UCSD-AML1 (cell line): ENCODE measurements at regions not wholly inside any gene's neighbourhood (a gene's known extent, or its start where the extent isn't known, plus 50 kb on each side); places are given as distances from the start of the nearest gene placed in this dataset.
"Not testable (repeated sequence)": the region's sequence is repeated elsewhere in the genome, so short reads cannot be mapped to it uniquely, and the experiment has no call there.

Experiments used
- DNase-seq: peaks from one replicate; lab custom pipeline; 2025; ENCODE audit not compliant: unreplicated experiment; lab: John Stamatoyannopoulos, UW

DNA sequence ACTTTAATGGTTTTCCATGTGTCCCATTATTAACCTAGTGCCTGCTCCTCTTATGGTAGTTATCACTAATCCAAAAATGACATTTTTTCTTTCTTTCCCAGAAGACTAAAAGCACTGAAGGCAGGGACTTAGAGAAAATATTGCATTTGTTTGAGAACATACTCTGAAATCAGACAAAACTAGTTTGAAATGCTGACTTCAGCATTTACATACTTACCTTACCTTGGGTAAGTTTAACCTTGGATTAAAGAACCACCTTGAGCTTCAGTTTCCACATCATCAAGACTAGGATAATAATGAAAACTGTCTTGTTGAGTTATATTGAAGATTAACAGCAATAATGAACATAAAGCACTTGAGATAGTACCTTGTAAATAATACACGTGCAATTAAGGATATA, 413.0 kb downstream of the SOX2 start:
- no peak for DNase-seq

DNA sequence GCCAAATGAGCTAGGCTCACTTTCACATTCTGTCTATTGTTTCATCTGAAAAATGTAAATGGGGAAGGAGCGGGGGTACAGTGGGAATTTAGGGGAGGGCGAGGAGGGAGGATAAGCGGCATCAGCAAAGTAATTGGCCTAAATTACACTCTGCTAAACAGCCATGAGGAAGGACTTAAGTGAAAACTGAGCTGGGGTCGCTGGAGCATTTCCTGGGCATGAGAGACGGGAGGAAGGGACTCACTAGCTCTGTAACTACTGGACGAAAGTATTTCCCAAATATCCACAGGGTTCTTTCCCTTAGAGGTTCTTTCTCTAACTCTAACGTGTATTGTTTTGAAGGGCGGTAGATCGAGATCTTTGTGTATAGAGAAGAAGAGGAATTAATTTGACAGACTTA, 418.0 kb downstream of the SOX2 start:
- DNase-seq = no peak

DNA sequence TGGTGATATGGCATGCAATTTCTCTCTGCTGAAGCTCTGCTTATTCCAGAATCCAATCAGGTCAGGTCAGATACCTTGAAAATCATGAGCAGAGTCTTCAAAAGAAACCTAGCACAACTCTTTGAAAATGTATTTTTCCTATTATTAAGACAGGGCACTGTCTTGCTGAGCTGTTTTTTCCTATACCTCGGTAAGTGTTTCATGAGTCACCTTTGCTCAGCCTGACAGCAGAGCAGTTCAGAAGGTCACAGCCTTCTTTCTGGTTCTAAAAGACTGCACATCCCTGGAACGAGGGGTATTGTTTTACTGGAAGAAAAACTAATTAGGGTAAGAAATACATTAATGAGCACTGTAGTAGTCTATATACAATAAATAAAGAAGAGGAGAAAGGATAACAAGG, 422.0 kb downstream of the SOX2 start:
- no peak for DNase-seq

DNA sequence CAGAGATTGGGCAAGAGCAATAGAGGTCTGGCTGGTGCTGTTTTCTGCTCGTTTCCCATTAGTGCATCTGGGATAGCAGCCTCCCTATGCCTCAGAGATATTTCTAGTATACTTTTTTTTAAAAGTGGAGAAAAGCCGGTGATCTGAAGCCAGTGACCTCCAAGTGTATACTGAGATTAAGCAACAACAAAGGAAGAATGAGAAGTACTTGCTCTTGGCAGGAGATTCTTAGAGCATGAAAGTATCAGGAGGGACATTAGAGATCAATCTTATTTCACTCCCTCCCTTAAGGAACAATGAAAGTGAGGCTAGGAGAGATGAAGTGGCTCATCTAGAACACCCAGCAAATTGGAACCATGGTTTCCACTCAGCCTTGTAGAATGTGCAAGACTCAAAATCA, 423.3 kb downstream of the SOX2 start:
- no peak for DNase-seq

DNA sequence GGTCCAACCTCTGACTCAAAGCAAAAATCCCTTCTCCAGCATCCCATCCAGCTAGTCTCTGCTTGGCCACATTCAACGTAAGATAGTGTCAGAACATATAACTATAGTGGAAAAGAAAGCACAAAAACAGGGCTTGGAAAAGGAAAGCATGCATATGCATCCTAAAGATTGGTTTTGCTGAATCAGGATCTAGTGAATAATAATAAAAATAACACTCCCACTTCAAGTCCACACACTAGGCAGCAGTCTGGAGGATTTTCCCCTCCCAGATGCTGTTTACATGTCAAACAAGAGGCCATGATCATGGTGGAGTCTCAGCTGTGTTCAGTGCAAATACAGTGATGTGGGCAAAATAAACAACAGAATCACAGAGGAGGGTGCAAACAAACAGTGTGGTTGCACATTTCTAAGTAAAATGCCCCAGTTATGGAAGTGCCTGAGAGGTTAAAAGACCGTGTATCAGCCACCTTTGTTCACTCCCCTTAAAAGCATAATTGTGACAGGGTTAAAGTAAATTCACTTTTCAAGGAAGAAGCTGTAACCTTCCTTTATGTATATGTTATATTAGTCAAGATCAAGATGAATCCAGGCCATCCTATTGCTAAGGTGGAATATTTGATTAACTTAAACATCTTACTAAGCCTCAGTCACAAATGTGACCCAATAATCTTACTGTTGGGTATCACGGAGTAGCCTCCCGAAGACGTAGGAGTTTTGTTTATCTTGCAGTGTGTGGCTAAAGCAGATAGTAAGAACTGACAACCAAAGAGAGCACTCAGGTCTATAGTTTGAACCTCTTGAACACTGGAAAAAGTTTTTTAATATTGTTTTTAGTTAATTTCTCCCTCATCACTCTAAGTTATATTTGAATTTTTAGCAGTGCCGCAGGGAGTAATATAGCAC, 424.5 kb downstream of the SOX2 start:
- no peak for DNase-seq

DNA sequence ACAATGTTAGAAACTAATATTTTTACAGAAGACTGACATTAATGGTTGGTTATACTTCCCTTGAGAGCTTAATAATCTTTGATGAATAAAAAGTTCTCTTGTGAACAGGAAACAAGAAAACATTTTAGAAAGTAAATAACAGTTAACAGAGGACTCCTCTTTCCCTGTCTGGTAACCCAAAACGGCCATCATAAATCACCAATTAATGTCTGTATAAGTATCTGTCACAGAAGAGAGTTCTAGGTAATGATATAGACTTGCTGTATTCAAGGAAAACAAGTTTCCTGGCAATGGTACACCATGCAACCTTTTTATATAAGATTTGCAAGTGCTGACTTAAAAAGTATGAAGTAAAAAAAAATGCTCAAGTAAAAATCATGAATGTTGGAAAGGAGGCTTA, 426.7 kb downstream of the SOX2 start:
- DNase-seq = no peak

DNA sequence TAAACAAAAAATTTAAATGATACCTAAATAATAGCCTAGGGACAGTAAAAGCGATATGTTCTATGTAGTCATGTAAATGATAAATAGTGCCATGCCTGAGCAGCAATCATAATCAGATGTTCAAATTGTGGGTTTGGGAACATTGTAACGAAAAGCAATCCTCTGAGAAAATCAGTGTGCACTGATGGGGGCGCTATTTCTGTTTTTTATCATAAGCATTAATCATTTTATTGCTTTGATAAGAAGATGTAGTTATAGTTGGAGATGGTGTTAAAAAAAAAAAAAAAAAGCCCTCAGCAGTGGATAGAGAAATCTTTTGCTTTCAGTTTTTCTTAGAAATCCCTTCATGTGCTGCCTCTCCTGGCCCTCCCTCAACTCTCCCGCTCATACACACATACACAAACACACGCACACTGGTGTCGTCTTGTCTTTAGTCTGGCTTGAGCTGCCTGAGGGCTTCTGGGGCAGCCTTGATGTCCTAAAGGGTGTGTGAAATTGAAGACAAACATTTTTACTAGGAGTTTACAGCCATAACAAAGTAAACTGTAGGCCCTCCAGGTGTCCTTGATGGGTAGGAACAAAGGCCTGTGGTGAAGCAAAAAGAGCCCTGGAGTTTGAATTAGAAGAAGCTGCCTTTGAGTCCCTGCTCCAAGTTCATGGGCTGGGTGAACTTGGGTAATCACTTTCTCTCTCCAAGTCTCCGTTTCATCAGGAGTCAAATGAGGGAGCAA, 428.1 kb downstream of the SOX2 start:
- no peak for DNase-seq

DNA sequence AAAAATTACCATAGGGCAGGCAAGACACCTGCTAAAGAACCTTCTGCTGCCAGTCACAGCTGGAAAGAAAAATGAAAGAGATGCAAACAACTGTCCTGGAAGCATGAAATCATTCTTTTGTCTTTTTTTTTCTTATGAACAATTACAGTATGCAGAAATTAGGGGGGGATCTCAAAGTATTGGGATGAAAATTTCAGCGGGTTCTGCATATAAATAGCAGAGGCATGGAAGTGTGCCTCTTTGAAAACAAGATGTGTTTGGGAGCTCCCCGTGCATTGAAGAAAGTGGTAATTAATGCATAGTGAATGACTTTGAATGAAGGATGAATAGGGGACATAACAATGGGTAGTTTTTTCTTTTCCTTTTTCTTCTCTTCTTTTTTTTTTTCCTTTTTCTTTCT, 431.2 kb downstream of the SOX2 start:
- no peak for DNase-seq

DNA sequence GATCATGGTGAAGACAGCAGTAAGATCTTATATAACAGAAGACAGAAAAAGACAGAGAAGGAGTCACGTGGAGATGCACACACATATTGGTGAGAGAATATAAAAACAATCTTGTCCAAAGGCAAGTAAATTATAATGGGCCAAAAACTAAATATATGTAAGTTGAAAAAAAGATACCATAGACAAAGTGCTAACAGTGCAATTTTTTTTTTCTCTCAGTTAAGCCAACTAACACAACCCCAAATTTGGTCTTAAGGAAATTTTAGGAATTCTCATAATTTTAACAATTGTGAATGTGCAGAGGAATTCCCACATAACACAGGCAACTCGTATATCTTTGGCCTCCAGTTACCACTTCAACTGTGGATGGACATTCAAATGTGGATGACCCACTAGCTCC, 432.2 kb downstream of the SOX2 start:
- no peak for DNase-seq

DNA sequence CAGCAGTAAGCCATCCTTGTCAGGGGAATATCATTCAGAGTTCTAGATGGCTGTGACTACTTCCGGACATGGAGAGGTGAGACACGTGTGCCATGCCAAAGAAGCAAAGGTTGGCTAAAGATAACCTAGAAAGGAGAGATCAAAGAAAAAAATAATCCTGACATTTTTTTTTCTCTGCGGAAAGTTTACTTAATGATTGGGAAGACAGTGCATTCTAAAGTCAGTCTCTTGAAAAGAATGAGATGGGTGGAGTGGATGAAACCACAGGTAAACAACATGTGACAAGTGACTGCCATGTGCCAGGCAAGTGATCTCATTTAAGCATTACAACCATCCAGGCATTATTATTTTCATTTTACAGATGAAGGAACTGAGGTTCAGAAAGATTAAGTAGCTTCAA, 436.6 kb downstream of the SOX2 start:
- no peak for DNase-seq

DNA sequence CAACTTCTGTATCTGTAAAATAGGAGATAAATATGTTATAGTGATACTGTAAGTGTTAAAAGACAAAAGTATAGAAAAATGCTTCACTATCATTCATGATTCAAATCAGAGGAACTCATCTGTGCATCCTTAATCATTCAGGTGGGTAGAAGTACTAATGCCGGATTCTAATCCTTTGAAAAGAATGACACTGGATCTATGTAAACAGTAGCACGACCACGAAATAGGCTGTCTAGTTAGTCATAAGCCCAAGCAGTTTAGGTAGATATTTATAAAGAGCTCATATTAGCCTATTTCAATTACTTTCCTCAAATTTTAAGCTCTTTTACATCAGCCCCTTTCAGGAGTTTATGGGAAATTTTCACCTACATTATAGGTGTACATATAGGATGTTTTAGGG, 437.9 kb downstream of the SOX2 start:
- DNase-seq = no peak

DNA sequence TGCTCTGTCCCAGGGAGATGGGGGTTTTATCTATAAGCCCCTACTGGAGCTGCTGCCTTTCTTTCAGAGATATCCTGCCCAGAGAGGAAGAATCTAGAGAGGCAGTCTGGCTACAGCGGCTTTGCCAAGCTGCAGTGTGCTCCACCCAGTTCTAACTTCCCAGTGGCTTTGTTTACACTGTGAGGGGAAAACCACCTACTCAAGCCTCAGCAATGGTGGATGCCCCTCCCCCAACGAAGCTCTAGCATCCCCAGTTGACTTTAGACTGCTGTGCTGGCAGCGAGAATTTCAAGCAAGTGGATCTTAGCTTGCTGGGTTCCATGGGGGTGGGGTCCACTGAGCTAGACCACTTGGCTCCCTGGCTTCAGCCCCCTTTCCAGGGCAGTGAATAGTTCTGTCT, 444.6 kb downstream of the SOX2 start:
- DNase-seq = not testable (repeated sequence)

DNA sequence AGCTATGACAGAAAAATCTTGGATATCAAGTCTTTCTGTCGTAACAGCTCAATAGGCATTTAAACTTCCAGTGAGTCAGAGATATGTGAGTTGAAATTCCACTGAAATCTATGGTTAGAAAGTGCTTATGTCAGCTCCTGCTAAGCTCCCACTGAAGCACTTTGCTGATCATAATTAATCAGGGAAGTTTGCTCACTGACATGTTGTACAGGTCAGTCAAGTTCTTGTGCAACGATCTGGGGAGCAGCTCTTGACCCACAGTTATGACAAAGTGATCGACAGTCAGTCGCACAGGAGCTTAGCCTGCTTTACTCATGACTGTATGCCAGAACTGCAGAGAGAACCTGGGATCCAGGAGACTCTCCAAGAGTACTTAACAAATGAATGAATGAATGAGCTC, 453.5 kb downstream of the SOX2 start:
- no peak for DNase-seq

DNA sequence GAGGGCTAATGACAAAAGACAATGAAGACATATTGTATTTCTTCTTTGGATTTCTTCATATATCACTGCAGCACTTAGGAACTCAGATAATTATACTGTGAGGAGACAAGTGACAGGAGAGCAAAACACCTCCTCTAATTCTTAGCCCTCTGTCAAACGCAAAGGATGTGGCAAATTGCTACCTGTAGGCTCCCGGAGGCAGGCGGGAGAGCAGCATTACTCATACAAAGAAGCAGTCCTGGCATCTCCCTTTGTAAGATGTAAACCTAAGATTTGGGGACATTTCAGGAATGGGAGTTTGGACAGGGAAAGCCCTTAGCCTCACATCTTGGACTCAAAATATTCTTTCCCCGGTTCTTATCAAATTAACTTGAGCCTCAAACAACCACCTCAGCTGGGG, 460.8 kb downstream of the SOX2 start:
- DNase-seq = no peak

DNA sequence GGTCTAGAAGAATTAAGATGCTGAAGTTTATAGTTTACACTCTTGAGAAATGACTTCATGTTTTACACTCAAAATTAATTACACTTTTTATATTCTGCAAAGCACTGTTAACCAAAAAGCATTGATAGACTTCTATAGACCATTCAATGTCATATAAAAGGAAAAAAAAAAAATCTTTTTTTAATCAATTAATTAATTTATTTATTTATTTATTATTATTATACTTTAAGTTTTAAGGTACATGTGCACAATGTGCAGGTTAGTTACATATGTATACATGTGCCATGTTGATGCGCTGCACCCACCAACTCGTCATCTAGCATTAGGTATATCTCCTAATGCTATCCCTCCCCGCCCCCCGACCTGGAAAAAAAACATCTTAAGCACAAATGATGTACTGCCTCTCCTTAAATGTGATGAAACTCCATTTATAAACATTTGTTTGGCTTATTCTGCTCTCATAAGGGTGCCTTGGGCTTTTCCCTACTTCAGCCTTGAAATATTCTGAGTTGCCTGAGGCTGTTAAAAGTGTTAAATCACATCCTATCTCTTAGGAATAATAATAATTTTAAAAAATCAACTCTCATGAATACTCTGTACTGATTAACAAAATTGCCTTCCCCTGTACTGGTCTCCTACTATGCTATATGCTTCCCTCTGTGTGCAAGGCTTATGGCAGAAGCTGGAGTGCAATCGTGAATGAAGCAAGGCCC, 466.9 kb downstream of the SOX2 start:
- DNase-seq = no peak

DNA sequence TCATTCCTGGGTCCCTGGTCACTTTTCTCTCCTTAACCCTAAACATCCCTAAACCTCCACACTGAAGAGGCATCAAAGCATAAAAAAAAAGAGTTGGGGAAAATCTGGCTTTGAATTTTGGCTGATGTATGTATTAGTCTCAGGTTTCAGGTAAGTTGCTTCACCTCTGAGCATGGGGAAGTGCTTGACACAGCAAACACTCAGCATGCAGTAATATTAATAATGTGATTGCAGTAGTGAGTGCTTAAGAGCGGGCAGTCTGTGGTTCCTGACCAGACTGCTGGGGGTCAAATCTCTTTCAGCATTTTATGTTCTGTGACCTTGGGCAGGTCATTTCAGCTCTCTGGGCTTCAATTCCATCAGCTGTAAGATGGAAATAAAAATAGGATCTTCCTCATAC, 467.9 kb downstream of the SOX2 start:
- no peak for DNase-seq

DNA sequence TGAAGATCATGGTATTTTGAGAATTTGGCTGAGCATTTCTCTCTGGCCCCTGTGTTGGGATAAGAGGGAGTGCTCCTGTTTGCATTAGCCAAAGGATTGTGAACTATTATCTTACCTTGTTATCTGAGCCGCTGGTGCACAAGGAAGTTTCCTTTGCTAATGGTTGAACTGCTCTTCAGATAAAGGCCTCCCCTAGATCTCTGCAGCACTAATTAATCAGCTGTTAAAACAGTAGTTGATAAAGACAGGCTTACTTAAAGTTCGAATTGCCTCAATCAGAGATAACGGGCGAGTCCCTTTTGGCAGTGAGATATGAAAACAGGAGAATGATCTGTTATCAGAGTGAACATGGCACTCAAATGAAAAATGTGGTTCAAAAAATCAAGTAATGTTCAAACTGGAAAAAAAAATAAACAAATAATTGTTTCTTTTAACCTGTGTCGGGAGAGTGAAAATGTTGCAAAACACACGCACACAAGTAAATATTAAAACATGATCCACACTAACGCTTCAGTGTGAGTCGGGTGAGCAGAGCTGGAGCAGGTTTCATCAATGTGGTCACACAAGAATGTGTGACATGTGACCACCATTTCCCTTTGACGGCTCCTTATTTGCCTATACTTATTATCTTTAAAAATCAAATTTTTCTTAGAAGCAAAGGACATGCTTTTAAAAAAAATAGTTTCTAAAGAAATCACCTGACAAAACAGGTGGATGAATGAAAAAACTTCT, 469.1 kb downstream of the SOX2 start:
- no peak for DNase-seq

DNA sequence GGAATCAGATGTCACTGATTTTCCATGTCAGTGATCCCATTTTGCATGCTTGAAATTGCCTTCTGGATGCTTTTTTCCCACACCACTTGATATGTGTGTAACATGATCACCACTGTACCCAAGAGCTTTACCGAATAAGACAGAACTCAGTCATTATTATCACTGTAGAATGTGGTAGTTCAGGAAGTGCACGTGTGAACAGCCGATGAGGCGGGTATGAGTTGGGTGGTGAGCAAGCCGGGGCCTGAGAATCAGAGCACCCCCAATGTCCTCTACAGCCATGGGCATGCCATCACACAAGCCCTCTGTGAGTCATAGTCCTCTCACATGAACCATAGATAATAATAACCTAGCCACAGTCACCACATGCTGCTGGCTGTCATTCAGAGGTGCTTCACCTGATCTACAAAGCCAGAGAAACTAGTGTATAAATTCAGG, 470.8 kb downstream of the SOX2 start:
- no peak for DNase-seq

DNA sequence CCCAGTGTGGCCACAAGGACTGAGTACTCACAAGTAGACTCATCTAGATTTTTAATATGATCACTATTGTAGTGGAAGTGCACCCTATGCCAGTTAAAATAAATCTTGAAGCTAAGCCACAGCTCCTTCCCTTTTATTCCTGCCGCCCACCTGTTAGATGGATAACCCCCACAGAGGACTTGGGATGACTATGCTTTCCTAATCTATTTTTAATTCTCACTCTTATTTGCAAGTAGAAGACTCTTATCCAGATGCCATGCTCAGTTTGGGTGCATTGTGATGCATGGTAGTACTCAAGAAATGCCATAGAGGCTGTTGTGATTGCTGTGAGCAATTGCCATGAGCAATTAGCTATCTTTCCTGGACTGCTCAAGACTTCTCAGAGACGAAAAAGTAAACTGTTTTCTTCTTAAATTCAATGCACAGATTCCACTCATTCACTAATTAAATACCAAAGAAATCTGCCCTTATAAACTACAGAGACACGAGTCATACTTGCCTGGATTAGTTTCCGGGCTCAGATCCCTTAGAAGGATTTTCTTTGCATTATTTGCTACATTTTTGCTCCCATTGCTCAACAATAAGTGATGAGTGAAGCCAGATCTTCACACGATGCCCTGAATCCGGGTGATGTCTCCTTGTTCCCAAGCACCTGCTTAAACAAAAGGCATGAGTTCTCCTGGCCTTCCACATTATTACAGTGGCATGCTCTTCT, 472.1 kb downstream of the SOX2 start:
- no peak for DNase-seq

DNA sequence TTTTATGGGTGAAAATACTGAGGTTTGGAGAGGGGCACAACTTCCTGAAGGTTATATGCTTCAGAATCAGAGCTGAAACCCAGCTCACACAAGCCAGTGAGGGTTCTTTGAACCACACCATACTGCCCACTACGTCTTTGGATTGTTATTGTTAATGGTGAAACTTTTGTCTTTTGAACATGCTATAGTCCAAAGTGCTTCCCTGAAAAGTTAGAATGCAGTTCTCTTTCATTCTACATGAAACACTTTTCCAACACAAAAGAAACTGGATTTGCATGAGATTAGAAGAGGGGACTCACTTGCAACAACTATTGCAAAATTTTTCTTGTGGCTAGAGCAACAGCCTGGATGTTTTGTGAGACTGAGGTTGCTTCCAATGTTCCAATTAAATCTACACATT, 473.6 kb downstream of the SOX2 start:
- DNase-seq = no peak

DNA sequence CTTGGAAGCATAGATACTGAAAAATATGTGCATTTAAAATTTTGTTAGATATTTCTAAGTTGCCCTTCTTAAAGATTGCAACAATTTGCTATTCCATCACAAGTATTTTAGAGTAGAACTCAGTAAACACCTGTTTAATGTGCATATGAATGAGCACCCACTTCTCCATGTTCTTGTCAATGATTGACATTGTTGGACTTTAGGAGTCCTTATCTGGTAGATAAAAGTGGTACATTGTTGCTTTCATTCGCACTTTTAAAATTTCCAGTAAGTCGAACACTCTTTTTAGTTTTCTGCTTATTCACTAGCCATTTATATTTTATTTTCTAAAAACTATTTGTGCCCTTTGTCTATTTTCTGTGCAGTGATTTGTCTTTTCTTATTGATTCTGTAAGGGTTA, 478.3 kb downstream of the SOX2 start:
- DNase-seq = no peak
